SK-N-SH (cell line): ENCODE measurements at regions not wholly inside any gene's neighbourhood (a gene's known extent, or its start where the extent isn't known, plus 50 kb on each side); places are given as distances from the start of the nearest gene placed in this dataset.

ENCODE experiments used
- EP300 ChIP-seq, 2 experiments: IDR thresholded peaks; 2 replicates each; pipeline versions ENCODE4 v1.4.0 to v1.6.1; 2012; ENCODE audit warnings: borderline replicate concordance in 1 of 2, low read depth in 1 of 2, low read length in 1 of 2
- FOSL2 ChIP-seq: IDR thresholded peaks from 2 replicates; pipeline ENCODE4 v1.4.0; 2012; ENCODE audit warnings: low read depth, mild to moderate bottlenecking, moderate library complexity, borderline replicate concordance
- FOXM1 ChIP-seq: IDR thresholded peaks from 2 replicates; pipeline ENCODE4 v1.4.0; 2012; ENCODE audit warnings: low read depth, mild to moderate bottlenecking
- RAD21 ChIP-seq: IDR thresholded peaks from 2 replicates; pipeline ENCODE4 v1.6.1; 2012; ENCODE audit warnings: mild to moderate bottlenecking, low read length
- RFX5 ChIP-seq: IDR thresholded peaks from 2 replicates; pipeline ENCODE4 v1.6.1; 2012; ENCODE audit warnings: mild to moderate bottlenecking, improper control_type of control experiment, low read length
- SIN3A ChIP-seq: IDR thresholded peaks from 2 replicates; pipeline ENCODE4 v1.6.1; 2012; ENCODE audit warnings: low read depth, mild to moderate bottlenecking, low read length, moderate library complexity, borderline replicate concordance
- TF ChIP-seq, protein P1 (sequence below): fragments of 200-600 bp; sonication (generic); IDR thresholded peaks from 2 replicates; pipeline ENCODE4 v1.6.1; 2017; ENCODE audit warnings: antibody characterized with exemption, mild to moderate bottlenecking, moderate library complexity
- TF ChIP-seq, protein P2 (sequence below): IDR thresholded peaks from 2 replicates; pipeline ENCODE4 v1.4.0; 2012; ENCODE audit warnings: low read depth

DNA sequence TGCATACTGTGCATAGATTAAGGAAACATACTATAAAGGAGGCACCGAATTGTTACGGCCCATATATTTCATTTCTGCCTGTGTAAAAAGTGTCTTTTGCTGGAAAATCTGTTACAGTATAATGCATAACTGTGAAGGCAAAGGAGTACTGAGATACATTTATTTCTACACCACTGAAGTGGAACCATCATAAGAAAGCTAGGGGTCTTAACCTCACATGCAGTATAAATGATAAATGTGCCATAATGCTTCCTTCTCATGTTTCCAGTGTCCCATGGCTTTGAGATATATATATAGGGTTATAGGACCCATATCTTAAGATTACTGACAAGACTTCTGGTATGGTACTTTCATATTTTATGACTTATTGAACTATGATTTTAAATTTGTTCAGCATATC lies 713.8 kb upstream of the PABPC4L start:
- TF ChIP-seq, protein P1, sequence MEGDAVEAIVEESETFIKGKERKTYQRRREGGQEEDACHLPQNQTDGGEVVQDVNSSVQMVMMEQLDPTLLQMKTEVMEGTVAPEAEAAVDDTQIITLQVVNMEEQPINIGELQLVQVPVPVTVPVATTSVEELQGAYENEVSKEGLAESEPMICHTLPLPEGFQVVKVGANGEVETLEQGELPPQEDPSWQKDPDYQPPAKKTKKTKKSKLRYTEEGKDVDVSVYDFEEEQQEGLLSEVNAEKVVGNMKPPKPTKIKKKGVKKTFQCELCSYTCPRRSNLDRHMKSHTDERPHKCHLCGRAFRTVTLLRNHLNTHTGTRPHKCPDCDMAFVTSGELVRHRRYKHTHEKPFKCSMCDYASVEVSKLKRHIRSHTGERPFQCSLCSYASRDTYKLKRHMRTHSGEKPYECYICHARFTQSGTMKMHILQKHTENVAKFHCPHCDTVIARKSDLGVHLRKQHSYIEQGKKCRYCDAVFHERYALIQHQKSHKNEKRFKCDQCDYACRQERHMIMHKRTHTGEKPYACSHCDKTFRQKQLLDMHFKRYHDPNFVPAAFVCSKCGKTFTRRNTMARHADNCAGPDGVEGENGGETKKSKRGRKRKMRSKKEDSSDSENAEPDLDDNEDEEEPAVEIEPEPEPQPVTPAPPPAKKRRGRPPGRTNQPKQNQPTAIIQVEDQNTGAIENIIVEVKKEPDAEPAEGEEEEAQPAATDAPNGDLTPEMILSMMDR = no peak
- TF ChIP-seq, protein P2, sequence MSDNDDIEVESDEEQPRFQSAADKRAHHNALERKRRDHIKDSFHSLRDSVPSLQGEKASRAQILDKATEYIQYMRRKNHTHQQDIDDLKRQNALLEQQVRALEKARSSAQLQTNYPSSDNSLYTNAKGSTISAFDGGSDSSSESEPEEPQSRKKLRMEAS = no peak
- no peak for TF ChIP-seq EP300 (IDR thresholded peaks at IDR 0.05; ENCODE audit: borderline replicate concordance in 1 of 2, low read depth in 1 of 2, low read length in 1 of 2)
- no peak for TF ChIP-seq FOXM1
- no peak for TF ChIP-seq RFX5
- no peak for TF ChIP-seq FOSL2
- no peak for TF ChIP-seq SIN3A
- TF ChIP-seq RAD21 = no peak
